ENCODE measurements at regions not wholly inside any gene's neighbourhood (a gene's known extent, or its start where the extent isn't known, plus 50 kb on each side); places are given as distances from the start of the nearest gene placed in this dataset.

GRCh38 chr13:105445796-105446195 is 1089.7 kb downstream of the EFNB2 start:
- H3K27me3 ChIP-seq, result no peaks in the 10 kb centered on the region
- intact Hi-C loops (cut with DNase I), result no loop called here

DNA sequence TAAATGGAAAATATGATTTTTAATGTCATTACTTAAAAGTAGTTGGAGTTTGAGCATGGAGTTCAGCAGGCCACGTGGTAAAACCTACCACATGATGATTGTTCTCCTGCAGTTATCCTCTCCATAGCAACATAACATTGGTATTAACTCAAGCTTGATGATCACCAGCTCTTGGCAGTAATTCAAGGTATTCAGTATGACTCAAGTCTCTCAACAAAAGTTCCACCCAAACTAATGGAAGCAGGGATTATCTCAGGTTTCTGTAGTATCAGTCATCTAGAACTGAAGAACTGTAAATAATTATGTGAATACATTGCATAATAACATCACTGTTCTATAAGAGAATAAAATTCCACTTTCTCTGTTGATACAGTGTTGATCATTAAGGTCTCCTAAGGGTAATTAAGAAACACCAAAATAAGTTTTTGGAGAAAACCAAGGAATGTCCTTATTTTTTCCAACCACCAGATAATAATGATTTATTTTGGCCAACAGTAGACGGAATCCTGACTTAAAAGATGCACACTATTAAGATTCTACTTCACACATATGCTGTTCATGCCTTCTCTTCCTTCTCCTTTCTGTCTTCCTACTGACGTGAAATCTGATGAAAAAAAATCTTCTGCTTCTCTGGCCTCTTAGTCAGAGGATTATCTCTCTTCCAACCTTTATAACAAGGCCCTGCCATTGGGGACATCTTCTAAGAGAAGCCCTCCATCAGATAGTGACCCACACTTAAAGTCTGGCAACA is 1092.3 kb downstream of the EFNB2 start:
- intact Hi-C loops (cut with DNase I), result no loop called here
- Histone ChIP-seq H3K27ac (no peak overlapping the region), H3K4me3 (no peak overlapping the region), H3K4me1 (peaks cover 7% of the 10 kb centered on the region), H3K36me3 (no peaks in the 10 kb centered on the region), H3K9me3 (no peaks in the 10 kb centered on the region), H3K27me3 (no peaks in the 10 kb centered on the region)
- TF ChIP-seq POLR2A (IDR thresholded peaks at IDR 0.05) (no peak), CTCF (IDR thresholded peaks at IDR 0.05) (no peak), POLR2AphosphoS5 (IDR thresholded peaks at IDR 0.05; ENCODE audit: insufficient read depth in 1 of 2, low read depth in 1 of 2) (peak in 1 of 2 donors; percentile 73)
- DNase-seq (ENCODE audit: extremely low spot score in 2 of 2), result no peak

More at GRCh38 chr13:105445796-105446195, 1089.7 kb downstream of the EFNB2 start:
- no peak for DNase-seq (ENCODE audit: extremely low spot score in 2 of 2)
- H3K4me1 ChIP-seq, result peaks cover 7% of the 10 kb centered on the region
- no peaks in the 10 kb centered on the region for H3K9me3 ChIP-seq
- H3K4me3 ChIP-seq, result no peak overlapping the region
- no peaks in the 10 kb centered on the region for H3K36me3 ChIP-seq
- no peak for TF ChIP-seq POLR2AphosphoS5 (IDR thresholded peaks at IDR 0.05; ENCODE audit: insufficient read depth in 1 of 2, low read depth in 1 of 2)
- TF ChIP-seq CTCF (IDR thresholded peaks at IDR 0.05), result no peak
- TF ChIP-seq POLR2A (IDR thresholded peaks at IDR 0.05), result no peak
- H3K27ac ChIP-seq, result no peak overlapping the region

DNA sequence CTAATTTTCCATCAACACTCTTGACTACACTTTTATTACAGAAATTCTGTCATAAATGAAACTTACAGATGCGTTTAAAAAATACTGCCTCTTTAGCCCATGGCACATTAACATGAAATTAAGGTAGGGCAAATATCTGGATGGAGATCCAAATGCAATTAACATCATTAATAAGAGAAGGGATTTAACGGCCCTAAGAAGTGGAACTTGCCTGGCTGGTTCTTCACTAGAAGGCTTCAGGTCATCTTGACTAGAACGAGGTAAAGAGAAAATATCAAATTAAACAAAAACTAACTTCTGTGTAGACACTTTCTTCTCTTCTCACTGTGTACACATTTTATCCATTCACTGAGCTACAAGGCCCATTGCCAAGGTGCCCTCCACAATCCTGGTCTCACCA is 1093.4 kb downstream of the EFNB2 start:
- H3K4me3 ChIP-seq, result no peak overlapping the region
- no peak for DNase-seq (ENCODE audit: extremely low spot score in 2 of 2)
- no peak overlapping the region for H3K27ac ChIP-seq
- H3K27me3 ChIP-seq, result no peaks in the 10 kb centered on the region
- H3K36me3 ChIP-seq, result no peaks in the 10 kb centered on the region
- peaks cover 7% of the 10 kb centered on the region for H3K4me1 ChIP-seq
- intact Hi-C loops (cut with DNase I), result no loop called here
- no peak for TF ChIP-seq POLR2AphosphoS5 (IDR thresholded peaks at IDR 0.05; ENCODE audit: insufficient read depth in 1 of 2, low read depth in 1 of 2)
- no peaks in the 10 kb centered on the region for H3K9me3 ChIP-seq

GRCh38 chr13:105441051-105441750 is 1094.3 kb downstream of the EFNB2 start:
- intact Hi-C loops (cut with DNase I), result no loop called here
- Histone ChIP-seq H3K27me3 (no peaks in the 10 kb centered on the region), H3K4me3 (no peak overlapping the region), H3K36me3 (no peaks in the 10 kb centered on the region), H3K9me3 (no peaks in the 10 kb centered on the region), H3K4me1 (peaks cover 7% of the 10 kb centered on the region), H3K27ac (no peak overlapping the region)
- no peak for DNase-seq (ENCODE audit: extremely low spot score in 2 of 2)
- no peak for TF ChIP-seq POLR2AphosphoS5 (IDR thresholded peaks at IDR 0.05; ENCODE audit: insufficient read depth in 1 of 2, low read depth in 1 of 2)
- TF ChIP-seq CTCF (IDR thresholded peaks at IDR 0.05), result no peak
- TF ChIP-seq POLR2A (IDR thresholded peaks at IDR 0.05), result no peak

- TF ChIP-seq POLR2AphosphoS5 (IDR thresholded peaks at IDR 0.05; ENCODE audit: insufficient read depth in 1 of 2, low read depth in 1 of 2) (no peak), CTCF (IDR thresholded peaks at IDR 0.05) (no peak), POLR2A (IDR thresholded peaks at IDR 0.05) (no peak)
- no peak overlapping the region for H3K4me3 ChIP-seq
- DNase-seq (ENCODE audit: extremely low spot score in 2 of 2), result no peak
- no peak overlapping the region for H3K27ac ChIP-seq
- no peaks in the 10 kb centered on the region for H3K27me3 ChIP-seq
- H3K36me3 ChIP-seq, result no peaks in the 10 kb centered on the region
- intact Hi-C loops (cut with DNase I), result no loop called here
- H3K4me1 ChIP-seq, result no peaks in the 10 kb centered on the region
- H3K9me3 ChIP-seq, result no peaks in the 10 kb centered on the region
These were observed 1098.5 kb downstream of the EFNB2 start for GRCh38 chr13:105436943-105437342.

Measured in vagina (tissue), 2 donors.